ENCODE measurements at regions not wholly inside any gene's neighbourhood (a gene's known extent, or its start where the extent isn't known, plus 50 kb on each side); places are given as distances from the start of the nearest gene placed in this dataset.

- H3K27ac ChIP-seq = no peak overlapping the region
- no peak for TF ChIP-seq CTCF (conservative IDR thresholded peaks at IDR 0.05)
These were observed 347.0 kb downstream of the QKI start for GRCh38 chr6:163761481-163761880.

GRCh38 chr6:163760860-163761259 lies 346.3 kb downstream of the QKI start:
- TF ChIP-seq CTCF (conservative IDR thresholded peaks at IDR 0.05) = no peak
- no peak overlapping the region for H3K27ac ChIP-seq

- H3K27ac ChIP-seq = no peak overlapping the region
- no peak for TF ChIP-seq CTCF (conservative IDR thresholded peaks at IDR 0.05)
These were observed 345.0 kb downstream of the QKI start for GRCh38 chr6:163759542-163759941.

- H3K27ac ChIP-seq = no peak overlapping the region
- no peak for TF ChIP-seq CTCF (conservative IDR thresholded peaks at IDR 0.05)
These were observed 343.0 kb downstream of the QKI start for GRCh38 chr6:163757520-163757919.

- no peak overlapping the region for H3K27ac ChIP-seq
- TF ChIP-seq CTCF (conservative IDR thresholded peaks at IDR 0.05) = no peak
These were observed 341.6 kb downstream of the QKI start for GRCh38 chr6:163756079-163756478.

GRCh38 chr6:163754866-163755265 lies 340.3 kb downstream of the QKI start:
- H3K27ac ChIP-seq = no peak overlapping the region
- TF ChIP-seq CTCF (conservative IDR thresholded peaks at IDR 0.05) = no peak

- H3K27ac ChIP-seq = no peak overlapping the region
- TF ChIP-seq CTCF (conservative IDR thresholded peaks at IDR 0.05) = no peak
These were observed 338.9 kb downstream of the QKI start for GRCh38 chr6:163753430-163753829.

- no peak overlapping the region for H3K27ac ChIP-seq
- TF ChIP-seq CTCF (conservative IDR thresholded peaks at IDR 0.05) = no peak
These were observed 337.9 kb downstream of the QKI start for GRCh38 chr6:163752446-163752845.
